ENCODE measurements at regions not wholly inside any gene's neighbourhood (a gene's known extent, or its start where the extent isn't known, plus 50 kb on each side); places are given as distances from the start of the nearest gene placed in this dataset.

- TF ChIP-seq CTCF (IDR thresholded peaks at IDR 0.05; ENCODE audit: borderline replicate concordance, extremely low read depth, low read length, poor library complexity, severe bottlenecking): no peak
- TF ChIP-seq EZH2 (IDR thresholded peaks at IDR 0.05; ENCODE audit: borderline replicate concordance, low read depth, low read length, severe bottlenecking): no peak
Measured at GRCh38 chr2:107062173-107062572, 176.2 kb upstream of the ST6GAL2 start.
